HUES48 (cell line): ENCODE measurements at regions not wholly inside any gene's neighbourhood (a gene's known extent, or its start where the extent isn't known, plus 50 kb on each side); places are given as distances from the start of the nearest gene placed in this dataset.

Source experiments
- H3K27ac ChIP-seq: one replicate; pipeline ENCODE4 v1.7.0; 2013; ENCODE audit warnings: low read depth, low read length, inconsistent platforms
- H3K27me3 ChIP-seq: 2 replicates; pipeline ENCODE4 v1.6.1; 2013; ENCODE audit warnings: mild to moderate bottlenecking, low read length; ENCODE audit not compliant: control insufficient read depth, insufficient read depth
- H3K36me3 ChIP-seq: 2 replicates; pipeline ENCODE4 v1.6.1; 2013; ENCODE audit warnings: low read length; ENCODE audit not compliant: control insufficient read depth, insufficient read depth
- H3K4me1 ChIP-seq: 2 replicates; pipeline ENCODE4 v1.6.1; 2013; ENCODE audit warnings: mild to moderate bottlenecking, low read length; ENCODE audit not compliant: control insufficient read depth, insufficient read depth
- H3K4me3 ChIP-seq: 2 replicates; pipeline ENCODE4 v1.5.1; 2013; ENCODE audit warnings: mild to moderate bottlenecking, low read depth, low read length
- H3K9ac ChIP-seq: 2 replicates; pipeline ENCODE4 v1.6.1; 2013; ENCODE audit warnings: mild to moderate bottlenecking, low read depth, low read length, moderate library complexity
- H3K9me3 ChIP-seq: 2 replicates; pipeline ENCODE4 v1.6.1; 2013; ENCODE audit warnings: low read length; ENCODE audit not compliant: control insufficient read depth, insufficient read depth

GRCh38 chr12:94750864-94751263, 100.5 kb upstream of the TMCC3 start:
- H3K27ac ChIP-seq, result no peak overlapping the region
- H3K9ac ChIP-seq, result no peak overlapping the region
- H3K4me1 ChIP-seq, result no peaks in the 10 kb centered on the region
- H3K9me3 ChIP-seq, result no peaks in the 10 kb centered on the region
- H3K27me3 ChIP-seq, result no peaks in the 10 kb centered on the region
- no peak overlapping the region for H3K4me3 ChIP-seq
- H3K36me3 ChIP-seq, result no peaks in the 10 kb centered on the region

- H3K4me1 ChIP-seq, result no peaks in the 10 kb centered on the region
- H3K27ac ChIP-seq, result no peak overlapping the region
- no peaks in the 10 kb centered on the region for H3K9me3 ChIP-seq
- no peak overlapping the region for H3K9ac ChIP-seq
- H3K36me3 ChIP-seq, result no peaks in the 10 kb centered on the region
- H3K27me3 ChIP-seq, result no peaks in the 10 kb centered on the region
- no peak overlapping the region for H3K4me3 ChIP-seq
Observed at GRCh38 chr12:94749890-94750289, 99.5 kb upstream of the TMCC3 start.

DNA sequence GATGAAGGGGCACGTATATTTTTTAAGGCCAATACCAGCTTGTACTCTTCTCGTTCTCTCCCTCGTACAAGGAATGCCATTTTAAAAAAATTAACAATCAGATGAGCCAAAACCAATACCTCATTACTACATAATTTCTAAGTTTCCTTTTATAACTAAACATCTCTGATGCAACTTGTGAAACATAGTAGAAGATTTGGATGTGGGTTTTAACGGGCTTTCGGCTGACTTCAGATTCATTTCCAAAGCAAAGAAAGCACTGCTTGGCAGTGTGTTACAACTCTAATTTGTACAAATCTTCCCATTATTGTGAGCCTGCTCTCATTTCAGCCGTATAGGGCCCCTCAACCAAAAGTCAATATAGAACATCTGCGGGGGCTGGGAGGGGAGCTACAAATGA, 99.1 kb upstream of the TMCC3 start:
- no peaks in the 10 kb centered on the region for H3K4me1 ChIP-seq
- H3K9ac ChIP-seq, result no peak overlapping the region
- H3K4me3 ChIP-seq, result no peak overlapping the region
- no peaks in the 10 kb centered on the region for H3K9me3 ChIP-seq
- no peak overlapping the region for H3K27ac ChIP-seq
- H3K27me3 ChIP-seq, result no peaks in the 10 kb centered on the region
- no peaks in the 10 kb centered on the region for H3K36me3 ChIP-seq

- Histone ChIP-seq H3K9ac (no peak overlapping the region), H3K9me3 (no peaks in the 10 kb centered on the region), H3K36me3 (no peaks in the 10 kb centered on the region), H3K4me3 (no peak overlapping the region), H3K4me1 (no peaks in the 10 kb centered on the region), H3K27me3 (no peaks in the 10 kb centered on the region), H3K27ac (no peak overlapping the region)
Observed at GRCh38 chr12:94748726-94749421, 98.5 kb upstream of the TMCC3 start.

DNA sequence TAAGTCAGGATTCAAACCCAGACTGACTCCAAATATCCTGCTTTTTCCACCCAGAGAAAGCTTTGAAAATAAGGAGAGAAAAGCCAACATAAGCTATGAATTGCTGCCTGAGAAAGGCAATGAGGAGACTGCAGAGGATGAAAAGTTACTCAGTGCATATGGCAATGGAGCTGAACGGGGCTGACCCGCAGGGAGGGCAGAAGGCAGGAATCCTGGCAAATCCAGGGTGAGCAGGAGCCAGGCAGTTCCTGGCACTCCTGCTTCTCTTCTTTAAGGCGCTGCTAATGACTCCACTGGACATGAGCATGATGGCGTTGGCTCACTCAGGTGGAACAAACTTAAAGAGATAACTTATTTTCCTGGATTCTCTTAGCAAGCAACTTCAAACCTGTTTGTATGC, 95.2 kb upstream of the TMCC3 start:
- no peak overlapping the region for H3K27ac ChIP-seq
- no peaks in the 10 kb centered on the region for H3K9me3 ChIP-seq
- H3K9ac ChIP-seq, result no peak overlapping the region
- peaks cover 8% of the 10 kb centered on the region for H3K4me1 ChIP-seq
- no peaks in the 10 kb centered on the region for H3K36me3 ChIP-seq
- no peaks in the 10 kb centered on the region for H3K27me3 ChIP-seq
- H3K4me3 ChIP-seq, result no peak overlapping the region

DNA sequence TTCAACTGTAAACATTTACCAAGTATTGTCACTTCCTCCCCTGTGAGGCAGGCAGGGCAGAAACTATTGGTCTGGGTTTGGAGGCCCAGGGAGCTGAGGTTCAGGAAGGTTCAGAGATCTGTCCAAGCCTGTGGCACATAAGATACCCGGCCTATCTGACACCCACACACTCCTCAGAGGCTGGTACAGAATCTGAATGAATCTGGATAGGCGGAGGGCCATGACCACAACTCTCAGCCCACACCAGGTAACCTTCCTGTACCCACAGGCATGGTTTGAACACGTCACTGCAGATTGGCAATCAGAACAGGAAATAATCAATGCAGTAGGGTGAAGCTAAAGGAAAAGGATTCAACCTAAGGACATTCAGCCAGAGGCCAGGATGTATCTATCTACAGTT, 92.8 kb upstream of the TMCC3 start:
- Histone ChIP-seq H3K9ac (no peak overlapping the region), H3K27ac (no peak overlapping the region), H3K36me3 (no peaks in the 10 kb centered on the region), H3K4me3 (no peak overlapping the region), H3K4me1 (peaks cover 8% of the 10 kb centered on the region), H3K9me3 (no peaks in the 10 kb centered on the region), H3K27me3 (no peaks in the 10 kb centered on the region)

GRCh38 chr12:94740601-94741362, 90.4 kb upstream of the TMCC3 start:
- Histone ChIP-seq H3K4me1 (peaks cover 8% of the 10 kb centered on the region), H3K9me3 (no peaks in the 10 kb centered on the region), H3K36me3 (no peaks in the 10 kb centered on the region), H3K9ac (no peak overlapping the region; the same call in 1 of the 2 replicates), H3K27ac (no peak overlapping the region), H3K4me3 (no peak overlapping the region), H3K27me3 (no peaks in the 10 kb centered on the region)

DNA sequence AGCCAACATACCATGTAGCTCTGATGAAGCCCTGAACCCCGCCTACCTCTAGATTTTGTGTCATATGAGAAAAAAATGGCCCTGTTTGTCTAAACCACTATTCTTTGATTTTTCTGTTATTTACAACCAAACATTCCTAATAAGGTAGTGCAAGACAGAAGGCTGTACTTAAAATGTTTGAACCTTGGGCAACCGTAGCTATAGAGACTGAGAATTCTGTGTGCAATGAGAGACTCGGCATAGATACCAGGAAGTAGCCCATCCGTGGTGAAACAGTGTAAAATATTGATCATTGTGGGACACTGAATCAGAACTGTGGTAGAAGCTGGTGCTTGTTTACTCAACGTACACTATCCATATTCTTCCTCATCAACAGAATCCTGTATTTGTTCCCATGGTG, 86.5 kb upstream of the TMCC3 start:
- no peaks in the 10 kb centered on the region for H3K27me3 ChIP-seq
- H3K4me1 ChIP-seq, result peaks cover 8% of the 10 kb centered on the region
- H3K27ac ChIP-seq, result no peak overlapping the region
- H3K9me3 ChIP-seq, result no peaks in the 10 kb centered on the region
- H3K9ac ChIP-seq, result no peak overlapping the region
- no peak overlapping the region for H3K4me3 ChIP-seq
- no peaks in the 10 kb centered on the region for H3K36me3 ChIP-seq

- no peaks in the 10 kb centered on the region for H3K36me3 ChIP-seq
- peaks cover 2% of the 10 kb centered on the region for H3K4me1 ChIP-seq
- no peaks in the 10 kb centered on the region for H3K27me3 ChIP-seq
- no peaks in the 10 kb centered on the region for H3K9me3 ChIP-seq
- no peak overlapping the region for H3K27ac ChIP-seq
- no peak overlapping the region for H3K4me3 ChIP-seq
- no peak overlapping the region for H3K9ac ChIP-seq
Observed at GRCh38 chr12:94736004-94736403, 85.6 kb upstream of the TMCC3 start.

DNA sequence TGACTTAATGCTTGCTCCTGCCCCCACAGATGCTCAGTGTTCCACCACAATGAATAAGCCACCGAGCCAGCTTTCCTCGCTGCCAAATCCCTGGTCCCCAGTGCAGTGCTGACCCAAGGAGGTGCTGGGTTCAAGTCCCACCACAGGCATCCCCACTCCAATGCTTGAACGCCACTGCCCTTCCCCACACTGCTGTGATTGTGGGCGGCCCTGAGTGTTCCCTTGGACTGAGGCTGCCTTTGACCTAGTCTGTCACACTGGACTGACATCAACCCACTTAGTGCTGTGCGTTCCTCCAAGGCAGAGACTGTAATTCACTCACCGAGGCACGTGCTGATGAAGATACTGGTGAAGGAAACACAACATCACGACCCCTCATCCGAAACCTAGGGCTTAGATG, 83.4 kb upstream of the TMCC3 start:
- H3K27ac ChIP-seq, result no peak overlapping the region
- no peaks in the 10 kb centered on the region for H3K36me3 ChIP-seq
- H3K9me3 ChIP-seq, result 0 out of 2 replicates have a peak, but pooled peaks cover 2% of the 10 kb centered on the region
- H3K4me3 ChIP-seq, result no peak overlapping the region
- H3K27me3 ChIP-seq, result no peaks in the 10 kb centered on the region
- no peak overlapping the region for H3K9ac ChIP-seq
- no peaks in the 10 kb centered on the region for H3K4me1 ChIP-seq

GRCh38 chr12:94732367-94732990, 82.1 kb upstream of the TMCC3 start:
- 0 out of 2 replicates have a peak, but pooled peaks cover 2% of the 10 kb centered on the region for H3K9me3 ChIP-seq
- H3K4me1 ChIP-seq, result no peaks in the 10 kb centered on the region
- H3K9ac ChIP-seq, result no peak overlapping the region
- no peaks in the 10 kb centered on the region for H3K36me3 ChIP-seq
- no peak overlapping the region for H3K27ac ChIP-seq
- no peaks in the 10 kb centered on the region for H3K27me3 ChIP-seq
- H3K4me3 ChIP-seq, result no peak overlapping the region
